BE2C (cell line): ENCODE measurements at regions not wholly inside any gene's neighbourhood (a gene's known extent, or its start where the extent isn't known, plus 50 kb on each side); places are given as distances from the start of the nearest gene placed in this dataset.

ENCODE experiments used
- DNase-seq: peaks from one replicate; pipeline ENCODE4 v3.0.0-alpha.2; 2020
- H3K27me3 ChIP-seq: fragments of 250-450 bp; sonication (Bioruptor Pico); 2 replicates; pipeline ENCODE4 v1.5.1; 2020; ENCODE audit warnings: mild to moderate bottlenecking
- H3K36me3 ChIP-seq: fragments of 250-450 bp; sonication (Bioruptor Pico); 2 replicates; pipeline ENCODE4 v1.5.1; 2020; ENCODE audit warnings: mild to moderate bottlenecking
- H3K4me1 ChIP-seq: fragments of 250-450 bp; sonication (Bioruptor Pico); 2 replicates; pipeline ENCODE4 v1.5.1; 2020
- H3K4me3 ChIP-seq: 2 replicates; pipeline ENCODE4 v1.5.1; 2011; ENCODE audit warnings: low read depth, low read length
- H3K9me3 ChIP-seq: fragments of 250-450 bp; sonication (Bioruptor Pico); 2 replicates; pipeline ENCODE4 v1.5.1; 2020
- CTCF ChIP-seq: IDR thresholded peaks from 2 replicates; pipeline ENCODE4 v1.5.1; 2012; ENCODE audit warnings: mild to moderate bottlenecking, low read depth, low read length

- TF ChIP-seq CTCF, result no peak
- Histone ChIP-seq H3K9me3 (no peaks in the 10 kb centered on the region), H3K4me3 (no peak overlapping the region), H3K36me3 (no peaks in the 10 kb centered on the region), H3K4me1 (no peaks in the 10 kb centered on the region), H3K27me3 (no peaks in the 10 kb centered on the region)
- no peak for DNase-seq
Measured at GRCh38 chr7:88610942-88611341, 148.6 kb upstream of the ZNF804B start.

- no peak for DNase-seq
- H3K36me3 ChIP-seq, result no peaks in the 10 kb centered on the region
- no peaks in the 10 kb centered on the region for H3K4me1 ChIP-seq
- no peak for TF ChIP-seq CTCF
- H3K9me3 ChIP-seq, result no peaks in the 10 kb centered on the region
- no peak overlapping the region for H3K4me3 ChIP-seq
- H3K27me3 ChIP-seq, result no peaks in the 10 kb centered on the region
Measured at GRCh38 chr7:88600695-88601094, 158.8 kb upstream of the ZNF804B start.

- TF ChIP-seq CTCF, result no peak
- no peaks in the 10 kb centered on the region for H3K27me3 ChIP-seq
- no peak overlapping the region for H3K4me3 ChIP-seq
- no peaks in the 10 kb centered on the region for H3K4me1 ChIP-seq
- DNase-seq, result no peak
- no peaks in the 10 kb centered on the region for H3K9me3 ChIP-seq
- H3K36me3 ChIP-seq, result no peaks in the 10 kb centered on the region
Measured at GRCh38 chr7:88599528-88599927, 160.0 kb upstream of the ZNF804B start.

- H3K27me3 ChIP-seq, result no peaks in the 10 kb centered on the region
- TF ChIP-seq CTCF, result no peak
- H3K4me3 ChIP-seq, result no peak overlapping the region
- no peaks in the 10 kb centered on the region for H3K4me1 ChIP-seq
- no peak for DNase-seq
- H3K9me3 ChIP-seq, result no peaks in the 10 kb centered on the region
- no peaks in the 10 kb centered on the region for H3K36me3 ChIP-seq
Measured at GRCh38 chr7:88597941-88598425, 161.5 kb upstream of the ZNF804B start.

- no peak overlapping the region for H3K4me3 ChIP-seq
- no peaks in the 10 kb centered on the region for H3K36me3 ChIP-seq
- no peak for TF ChIP-seq CTCF
- H3K4me1 ChIP-seq, result no peaks in the 10 kb centered on the region
- H3K27me3 ChIP-seq, result no peaks in the 10 kb centered on the region
- no peak for DNase-seq
- H3K9me3 ChIP-seq, result no peaks in the 10 kb centered on the region
Measured at GRCh38 chr7:88590963-88591362, 168.5 kb upstream of the ZNF804B start.

- no peaks in the 10 kb centered on the region for H3K36me3 ChIP-seq
- DNase-seq, result no peak
- TF ChIP-seq CTCF, result no peak
- H3K27me3 ChIP-seq, result no peaks in the 10 kb centered on the region
- H3K4me1 ChIP-seq, result no peaks in the 10 kb centered on the region
- H3K9me3 ChIP-seq, result no peaks in the 10 kb centered on the region
- H3K4me3 ChIP-seq, result no peak overlapping the region
Measured at GRCh38 chr7:88589927-88590326, 169.6 kb upstream of the ZNF804B start.
